Mammary epithelial cell (primary cell): ENCODE measurements at regions not wholly inside any gene's neighbourhood (a gene's known extent, or its start where the extent isn't known, plus 50 kb on each side); places are given as distances from the start of the nearest gene placed in this dataset.

Experiments
- CTCF ChIP-seq, 2 donors: IDR thresholded peaks in 1 of 2; conservative IDR thresholded peaks in 1 of 2; 2 replicates each; pipeline ENCODE4 v1.5.1; 2011 to 2012; ENCODE audit warnings: inconsistent platforms in 2 of 2, low read length in 2 of 2, mild to moderate bottlenecking in 2 of 2, control low read depth in 1 of 2, low read depth in 1 of 2; ENCODE audit not compliant: insufficient read depth in 1 of 2; ENCODE audit errors: extremely low read depth in 1 of 2
- EZH2 ChIP-seq: IDR thresholded peaks from 2 replicates; pipeline ENCODE4 v1.6.1; 2012; ENCODE audit warnings: low read length, inconsistent platforms, borderline replicate concordance

- TF ChIP-seq EZH2: no peak
- TF ChIP-seq CTCF (conservative IDR thresholded peaks at IDR 0.05 in 1 of 2, IDR thresholded peaks at IDR 0.05 in 1 of 2; ENCODE audit: extremely low read depth in 1 of 2, insufficient read depth in 1 of 2, low read depth in 1 of 2, low read length in 2 of 2): no peak
Observed at GRCh38 chr2:82301506-82301905, 1997.0 kb upstream of the LRRTM1 start.
